GM19023 (cell line): ENCODE measurements at regions not wholly inside any gene's neighbourhood (a gene's known extent, or its start where the extent isn't known, plus 50 kb on each side); places are given as distances from the start of the nearest gene placed in this dataset.
"Not testable (repeated sequence)": the region's sequence is repeated elsewhere in the genome, so short reads cannot be mapped to it uniquely, and the experiment has no call there.

Experiments
- ATAC-seq: cut with Tn5 transposase; IDR thresholded peaks from one replicate; pipeline ENCODE4 v1.9.1; 2021; ENCODE audit warnings: mild to moderate bottlenecking, moderate library complexity; ENCODE audit not compliant: unreplicated experiment

- no peak for ATAC-seq
These were observed 92.7 kb downstream of the C12orf75 start for GRCh38 chr12:105423237-105423636.

GRCh38 chr12:105423921-105424320 lies 93.4 kb downstream of the C12orf75 start:
- ATAC-seq = no peak

GRCh38 chr12:105425254-105426174 lies 95.0 kb downstream of the C12orf75 start:
- no peak for ATAC-seq

- ATAC-seq = no peak
These were observed 96.3 kb downstream of the C12orf75 start for GRCh38 chr12:105426766-105427165.

- ATAC-seq = no peak
These were observed 97.4 kb downstream of the C12orf75 start for GRCh38 chr12:105427883-105428282.

- no peak for ATAC-seq
These were observed 98.4 kb downstream of the C12orf75 start for GRCh38 chr12:105428793-105429395.

GRCh38 chr12:105429511-105429910 lies 99.0 kb downstream of the C12orf75 start:
- ATAC-seq = no peak

- no peak for ATAC-seq
These were observed 101.1 kb downstream of the C12orf75 start for GRCh38 chr12:105431537-105432100.

- ATAC-seq = no peak
These were observed 103.3 kb downstream of the C12orf75 start for GRCh38 chr12:105433804-105434203.

GRCh38 chr12:105436636-105437035 lies 106.1 kb downstream of the C12orf75 start:
- no peak for ATAC-seq

GRCh38 chr12:105440037-105440664 lies 109.7 kb downstream of the C12orf75 start:
- no peak for ATAC-seq

- ATAC-seq = no peak
These were observed 113.5 kb downstream of the C12orf75 start for GRCh38 chr12:105443802-105444652.

- no peak for ATAC-seq
These were observed 114.2 kb downstream of the C12orf75 start for GRCh38 chr12:105444653-105445102.

GRCh38 chr12:105445249-105445648 lies 114.8 kb downstream of the C12orf75 start:
- ATAC-seq = no peak

GRCh38 chr12:105445649-105446048 lies 115.2 kb downstream of the C12orf75 start:
- no peak for ATAC-seq

GRCh38 chr12:105446460-105446859 lies 116.0 kb downstream of the C12orf75 start:
- ATAC-seq = not testable (repeated sequence)

- no peak for ATAC-seq
These were observed 118.9 kb downstream of the C12orf75 start for GRCh38 chr12:105449431-105449830.

GRCh38 chr12:105451211-105451610 lies 120.7 kb downstream of the C12orf75 start:
- ATAC-seq = no peak

GRCh38 chr12:105451798-105452197 lies 121.3 kb downstream of the C12orf75 start:
- no peak for ATAC-seq

GRCh38 chr12:105453316-105453715 lies 122.8 kb downstream of the C12orf75 start:
- no peak for ATAC-seq
